ENCODE measurements at regions not wholly inside any gene's neighbourhood (a gene's known extent, or its start where the extent isn't known, plus 50 kb on each side); places are given as distances from the start of the nearest gene placed in this dataset.
"Not testable (repeated sequence)": the region's sequence is repeated elsewhere in the genome, so short reads cannot be mapped to it uniquely, and the experiment has no call there.

- no peak for DNase-seq
Observed at GRCh38 chr13:39803156-39803555, 147.7 kb downstream of the COG6 start.

GRCh38 chr13:39803851-39804250 lies 148.4 kb downstream of the COG6 start:
- no peak for DNase-seq

GRCh38 chr13:39804332-39805210 lies 149.1 kb downstream of the COG6 start:
- no peak for DNase-seq

GRCh38 chr13:39809466-39809865 lies 154.0 kb downstream of the COG6 start:
- no peak for DNase-seq

GRCh38 chr13:39810091-39810877 lies 154.8 kb downstream of the COG6 start:
- no peak for DNase-seq

GRCh38 chr13:39811051-39811450 lies 155.6 kb downstream of the COG6 start:
- DNase-seq, result no peak

- no peak for DNase-seq
Observed at GRCh38 chr13:39811696-39812095, 156.2 kb downstream of the COG6 start.

GRCh38 chr13:39815345-39816111 lies 160.1 kb downstream of the COG6 start:
- DNase-seq, result no peak

- no peak for DNase-seq
Observed at GRCh38 chr13:39816936-39817335, 161.5 kb downstream of the COG6 start.

- no peak for DNase-seq
Observed at GRCh38 chr13:39818953-39819352, 163.5 kb downstream of the COG6 start.

GRCh38 chr13:39820606-39821005 lies 165.1 kb downstream of the COG6 start:
- no peak for DNase-seq

GRCh38 chr13:39821977-39822376 lies 166.5 kb downstream of the COG6 start:
- no peak for DNase-seq

GRCh38 chr13:39822437-39822836 lies 167.0 kb downstream of the COG6 start:
- DNase-seq, result no peak

- no peak for DNase-seq
Observed at GRCh38 chr13:39823063-39823713, 167.7 kb downstream of the COG6 start.

GRCh38 chr13:39825886-39826285 lies 170.4 kb downstream of the COG6 start:
- no peak for DNase-seq

- DNase-seq, result no peak
Observed at GRCh38 chr13:39835253-39835652, 179.8 kb downstream of the COG6 start.

GRCh38 chr13:39836038-39836437 lies 180.6 kb downstream of the COG6 start:
- no peak for DNase-seq

GRCh38 chr13:39837866-39838265 lies 182.4 kb downstream of the COG6 start:
- DNase-seq, result not testable (repeated sequence)

GRCh38 chr13:39840201-39840600 lies 184.7 kb downstream of the COG6 start:
- DNase-seq, result peak; percentile 4

- DNase-seq, result no peak
Observed at GRCh38 chr13:39847336-39847735, 191.9 kb downstream of the COG6 start.

- DNase-seq, result peak; percentile 18
Observed at GRCh38 chr13:39855236-39855635, 199.8 kb downstream of the COG6 start.

GRCh38 chr13:39856714-39857113 lies 201.3 kb downstream of the COG6 start:
- DNase-seq, result no peak

- DNase-seq, result no peak
Observed at GRCh38 chr13:39858794-39859193, 203.3 kb downstream of the COG6 start.

Measured in NCI-H446 treated with DMSO at 0.1 percent for 48 hours (cell line).